Ovary (tissue), 3 donors: ENCODE measurements at regions not wholly inside any gene's neighbourhood (a gene's known extent, or its start where the extent isn't known, plus 50 kb on each side); places are given as distances from the start of the nearest gene placed in this dataset.

ENCODE experiments used
- CTCF ChIP-seq, 3 donors: fragments of 450-650 bp in 2 of 3; fragments of 200-600 bp in 1 of 3; IDR thresholded peaks; one replicate each; pipeline versions ENCODE4 v1.5.1 to v1.8.0; 2016 to 2022; ENCODE audit warnings: antibody characterized with exemption in 3 of 3, mild to moderate bottlenecking in 1 of 3
- POLR2A ChIP-seq: fragments of 450-650 bp; IDR thresholded peaks from one replicate; pipeline ENCODE4 v1.6.1; 2017; ENCODE audit warnings: antibody characterized with exemption, mild to moderate bottlenecking, moderate library complexity
- donor health status: DM: no; HTN: no; CAD: no.

DNA sequence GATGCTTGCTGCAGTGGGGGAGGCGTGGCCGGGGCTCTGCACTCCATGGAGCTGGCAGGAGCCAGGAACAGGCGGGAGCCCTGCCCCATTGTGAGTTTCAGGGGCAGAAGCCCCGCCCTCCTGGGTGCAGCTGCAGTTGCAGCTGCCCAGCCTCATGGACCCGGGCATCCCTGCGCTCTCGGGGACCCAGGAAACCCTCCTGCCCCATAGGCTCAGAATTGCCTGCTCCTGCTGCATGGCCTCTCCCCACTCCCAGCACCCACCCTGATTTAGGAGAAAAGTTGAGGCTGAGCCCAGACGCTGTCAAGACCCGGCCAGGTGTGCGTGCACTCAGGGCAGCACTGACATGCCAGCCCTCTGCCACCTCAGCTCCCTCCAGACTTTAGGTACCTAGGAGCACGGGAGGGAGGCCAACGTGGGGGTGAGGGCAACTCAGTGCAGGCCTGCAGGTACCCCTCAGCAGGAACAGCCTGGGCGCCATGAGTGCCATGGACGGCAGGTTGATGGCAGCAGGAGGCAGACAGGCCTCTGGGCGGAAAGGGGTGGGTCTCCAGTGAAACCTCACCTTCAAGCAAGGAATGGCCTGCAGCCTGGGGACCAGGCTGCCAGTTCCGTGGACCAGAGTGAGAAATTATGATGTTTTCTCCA is 67.2 kb upstream of the MAGEB2 start:
- no peak for TF ChIP-seq POLR2A
- no peak for TF ChIP-seq CTCF (IDR thresholded peaks at IDR 0.05)
